ENCODE measurements at regions not wholly inside any gene's neighbourhood (a gene's known extent, or its start where the extent isn't known, plus 50 kb on each side); places are given as distances from the start of the nearest gene placed in this dataset.
"Not testable (repeated sequence)": the region's sequence is repeated elsewhere in the genome, so short reads cannot be mapped to it uniquely, and the experiment has no call there.

GRCh38 chr18:62629031-62629430, 86.3 kb upstream of the PHLPP1 start:
- DNase-seq (ENCODE audit: low read depth in 2 of 2), result no peak

- no peak for DNase-seq (ENCODE audit: low read depth in 2 of 2)
Observed at GRCh38 chr18:62631173-62631572, 84.2 kb upstream of the PHLPP1 start.

GRCh38 chr18:62632788-62633455, 82.4 kb upstream of the PHLPP1 start:
- DNase-seq (ENCODE audit: low read depth in 2 of 2), result no peak

- no peak for DNase-seq (ENCODE audit: low read depth in 2 of 2)
Observed at GRCh38 chr18:62634458-62634857, 80.9 kb upstream of the PHLPP1 start.

GRCh38 chr18:62634979-62635630, 80.2 kb upstream of the PHLPP1 start:
- DNase-seq (ENCODE audit: low read depth in 2 of 2), result no peak

GRCh38 chr18:62637403-62637802, 77.9 kb upstream of the PHLPP1 start:
- no peak for DNase-seq (ENCODE audit: low read depth in 2 of 2)

- DNase-seq (ENCODE audit: low read depth in 2 of 2), result peak; percentile 32 to 43
Observed at GRCh38 chr18:62637807-62638687, 77.3 kb upstream of the PHLPP1 start.

GRCh38 chr18:62643181-62643580, 72.2 kb upstream of the PHLPP1 start:
- no peak for DNase-seq (ENCODE audit: low read depth in 2 of 2)

GRCh38 chr18:62644773-62645172, 70.6 kb upstream of the PHLPP1 start:
- no peak for DNase-seq (ENCODE audit: low read depth in 2 of 2)

GRCh38 chr18:62647179-62647578, 68.2 kb upstream of the PHLPP1 start:
- DNase-seq (ENCODE audit: low read depth in 2 of 2), result no peak

GRCh38 chr18:62648045-62648678, 67.2 kb upstream of the PHLPP1 start:
- no peak for DNase-seq (ENCODE audit: low read depth in 2 of 2)

GRCh38 chr18:62651276-62652056, 63.9 kb upstream of the PHLPP1 start:
- DNase-seq (ENCODE audit: low read depth in 2 of 2), result no peak

GRCh38 chr18:62652057-62652629, 63.2 kb upstream of the PHLPP1 start:
- DNase-seq (ENCODE audit: low read depth in 2 of 2), result not testable (repeated sequence)

- no peak for DNase-seq (ENCODE audit: low read depth in 2 of 2)
Observed at GRCh38 chr18:62655520-62656219, 59.7 kb upstream of the PHLPP1 start.

- no peak for DNase-seq (ENCODE audit: low read depth in 2 of 2)
Observed at GRCh38 chr18:62658028-62658427, 57.3 kb upstream of the PHLPP1 start.

- no peak for DNase-seq (ENCODE audit: low read depth in 2 of 2)
Observed at GRCh38 chr18:62659698-62660097, 55.6 kb upstream of the PHLPP1 start.

- no peak for DNase-seq (ENCODE audit: low read depth in 2 of 2)
Observed at GRCh38 chr18:62660691-62661090, 54.6 kb upstream of the PHLPP1 start.

GRCh38 chr18:62663731-62664336, 51.5 kb upstream of the PHLPP1 start:
- no peak for DNase-seq (ENCODE audit: low read depth in 2 of 2)

- no peak for DNase-seq (ENCODE audit: low read depth in 2 of 2)
Observed at GRCh38 chr18:62664414-62664813, 50.9 kb upstream of the PHLPP1 start.

GRCh38 chr18:62665188-62665587, 50.2 kb upstream of the PHLPP1 start:
- no peak for DNase-seq (ENCODE audit: low read depth in 2 of 2)

Measured in stimulated activated CD8-positive, alpha-beta memory T cell treated with anti-CD3 and anti-CD28 coated beads, Interleukin-15, amount 100 ng/mL, for 48 hours (primary cell).